Tibial nerve (tissue), 4 donors: ENCODE measurements at regions not wholly inside any gene's neighbourhood (a gene's known extent, or its start where the extent isn't known, plus 50 kb on each side); places are given as distances from the start of the nearest gene placed in this dataset.

Experiments
- DNase-seq, 2 donors: peaks; one replicate each; pipeline ENCODE4 v3.0.0-alpha.2; 2019; ENCODE audit warnings: low spot score in 2 of 2
- H3K27ac ChIP-seq, 4 donors: fragments of 200-600 bp; sonication (generic) in 3 of 4; one replicate each; pipeline ENCODE4 v1.5.1; 2017 to 2019; ENCODE audit warnings: mild to moderate bottlenecking in 1 of 4
- H3K27me3 ChIP-seq, 2 donors: fragments of 200-600 bp; sonication (generic) in 1 of 2; one replicate each; pipeline versions ENCODE4 v1.5.1 to v1.6.0; 2017 to 2019
- H3K36me3 ChIP-seq, 3 donors: fragments of 200-600 bp; sonication (generic); one replicate each; pipeline ENCODE4 v1.5.1; 2018 to 2019
- H3K4me1 ChIP-seq, 4 donors: fragments of 200-600 bp; sonication (generic) in 3 of 4; one replicate each; pipeline ENCODE4 v1.5.1; 2017 to 2019
- H3K4me3 ChIP-seq, 4 donors: fragments of 200-600 bp; sonication (generic) in 3 of 4; one replicate each; pipeline ENCODE4 v1.5.1; 2017 to 2019; ENCODE audit warnings: mild to moderate bottlenecking in 1 of 4, moderate library complexity in 1 of 4
- H3K9me3 ChIP-seq, 4 donors: fragments of 200-600 bp; sonication (generic) in 3 of 4; one replicate each; pipeline ENCODE4 v1.5.1; 2017 to 2019
- CTCF ChIP-seq, 5 experiments: fragments of 200-600 bp in 3 of 5; fragments of 450-650 bp in 2 of 5; sonication (generic) in 3 of 5; IDR thresholded peaks; one replicate each; pipeline ENCODE4 v1.5.1; 2016 to 2019; ENCODE audit warnings: antibody characterized with exemption in 5 of 5, mild to moderate bottlenecking in 3 of 5, moderate library complexity in 2 of 5
- EP300 ChIP-seq, 2 donors: sonication (generic); formaldehyde crosslinking; IDR thresholded peaks; one replicate each; pipeline ENCODE4 v1.6.1; 2017; ENCODE audit warnings: antibody characterized with exemption in 2 of 2, mild to moderate bottlenecking in 1 of 2
- POLR2A ChIP-seq, 2 donors: fragments of 450-650 bp; IDR thresholded peaks; one replicate each; pipeline ENCODE4 v1.6.1; 2017; ENCODE audit warnings: antibody characterized with exemption in 2 of 2, mild to moderate bottlenecking in 2 of 2, moderate library complexity in 2 of 2
- WGBS, 2 donors: methylation state at CpG; one replicate each; pipeline ENCODE4 v1.1.5; 2018; 5-methylcytosine and 5-hydroxymethylcytosine counted together

GRCh38 chr2:199018826-199019225 is 438.9 kb downstream of the SATB2 start:
- no peaks in the 10 kb centered on the region for H3K27me3 ChIP-seq
- no peaks in the 10 kb centered on the region for H3K4me1 ChIP-seq
- no peak for DNase-seq
- WGBS, 2 donors: 0% methylated on average over 1 of the region's 1 CpG
- H3K36me3 ChIP-seq: no peaks in the 10 kb centered on the region
- H3K9me3 ChIP-seq: no peaks in the 10 kb centered on the region
- H3K4me3 ChIP-seq: no peak overlapping the region
- TF ChIP-seq CTCF (IDR thresholded peaks at IDR 0.05) (no peak), EP300 (IDR thresholded peaks at IDR 0.05) (no peak), POLR2A (IDR thresholded peaks at IDR 0.05) (no peak)
- H3K27ac ChIP-seq: no peak overlapping the region

- H3K27ac ChIP-seq: no peak overlapping the region
- no peak for TF ChIP-seq CTCF (IDR thresholded peaks at IDR 0.05)
- no peak for TF ChIP-seq EP300 (IDR thresholded peaks at IDR 0.05)
- TF ChIP-seq POLR2A (IDR thresholded peaks at IDR 0.05): no peak
- H3K27me3 ChIP-seq: no peaks in the 10 kb centered on the region
- peaks cover 0 to 14% (median 0%) of the 10 kb centered on the region in 4 donors for H3K9me3 ChIP-seq
- no peaks in the 10 kb centered on the region for H3K4me1 ChIP-seq
- no peak for DNase-seq
- H3K36me3 ChIP-seq: no peaks in the 10 kb centered on the region
- no peak overlapping the region for H3K4me3 ChIP-seq
Measured at GRCh38 chr2:199015072-199015471, 442.7 kb downstream of the SATB2 start.

GRCh38 chr2:199014226-199014625 is 443.5 kb downstream of the SATB2 start:
- no peak for DNase-seq
- no peak overlapping the region for H3K27ac ChIP-seq
- TF ChIP-seq EP300 (IDR thresholded peaks at IDR 0.05) (no peak), POLR2A (IDR thresholded peaks at IDR 0.05) (no peak), CTCF (IDR thresholded peaks at IDR 0.05) (no peak)
- no peak overlapping the region for H3K4me3 ChIP-seq
- H3K4me1 ChIP-seq: no peaks in the 10 kb centered on the region
- WGBS, 2 donors: 90 to 96% methylated on average over 3 of the region's 3 CpGs
- H3K27me3 ChIP-seq: no peaks in the 10 kb centered on the region
- H3K9me3 ChIP-seq: peaks cover 0 to 21% (median 0%) of the 10 kb centered on the region in 4 donors
- H3K36me3 ChIP-seq: no peaks in the 10 kb centered on the region

- no peaks in the 10 kb centered on the region for H3K36me3 ChIP-seq
- H3K27me3 ChIP-seq: no peaks in the 10 kb centered on the region
- TF ChIP-seq CTCF (IDR thresholded peaks at IDR 0.05) (no peak), POLR2A (IDR thresholded peaks at IDR 0.05) (no peak), EP300 (IDR thresholded peaks at IDR 0.05) (no peak)
- no peak overlapping the region for H3K27ac ChIP-seq
- peaks cover 0 to 42% (median 4%) of the 10 kb centered on the region in 4 donors for H3K9me3 ChIP-seq
- no peaks in the 10 kb centered on the region for H3K4me1 ChIP-seq
- DNase-seq: no peak
- no peak overlapping the region for H3K4me3 ChIP-seq
- WGBS, 2 donors: 79% methylated on average over 2 of the region's 4 CpGs; no CpG with 5 or more reads in 1 of the 2 donors
Measured at GRCh38 chr2:199011908-199012307, 445.8 kb downstream of the SATB2 start.

- 83 to 84% methylated on average over 1 of the region's 1 CpG for WGBS, 2 donors
- H3K27me3 ChIP-seq: no peaks in the 10 kb centered on the region
- DNase-seq: no peak
- no peak overlapping the region for H3K4me3 ChIP-seq
- H3K36me3 ChIP-seq: no peaks in the 10 kb centered on the region
- peaks cover 0 to 9% (median 0%) of the 10 kb centered on the region in 4 donors for H3K9me3 ChIP-seq
- no peaks in the 10 kb centered on the region for H3K4me1 ChIP-seq
- TF ChIP-seq POLR2A (IDR thresholded peaks at IDR 0.05): no peak
- no peak for TF ChIP-seq CTCF (IDR thresholded peaks at IDR 0.05)
- TF ChIP-seq EP300 (IDR thresholded peaks at IDR 0.05): no peak
- no peak overlapping the region for H3K27ac ChIP-seq
Measured at GRCh38 chr2:198994678-198995077, 463.1 kb downstream of the SATB2 start.
